ENCODE measurements at regions not wholly inside any gene's neighbourhood (a gene's known extent, or its start where the extent isn't known, plus 50 kb on each side); places are given as distances from the start of the nearest gene placed in this dataset.

DNA sequence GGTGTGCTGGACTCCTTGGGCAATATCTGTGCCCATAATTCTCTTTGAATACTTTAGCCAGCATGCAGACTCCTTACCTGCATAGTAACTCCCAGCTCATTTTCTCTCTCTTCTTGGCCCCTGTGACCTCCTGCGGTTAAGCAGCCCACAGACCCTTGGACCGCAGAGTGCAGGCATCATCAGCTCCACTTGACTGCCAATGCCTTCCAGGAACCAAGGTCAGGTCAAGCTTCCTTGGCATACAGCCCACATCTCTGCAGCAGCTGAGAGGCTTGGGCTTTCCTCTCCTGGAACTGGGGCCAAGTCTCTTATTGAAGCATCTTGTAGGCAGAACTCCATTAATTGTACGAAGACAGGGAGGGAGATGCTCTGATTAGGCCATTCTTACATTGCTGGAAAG, 130.1 kb upstream of the PIEZO2 start:
- TF ChIP-seq, protein P1, sequence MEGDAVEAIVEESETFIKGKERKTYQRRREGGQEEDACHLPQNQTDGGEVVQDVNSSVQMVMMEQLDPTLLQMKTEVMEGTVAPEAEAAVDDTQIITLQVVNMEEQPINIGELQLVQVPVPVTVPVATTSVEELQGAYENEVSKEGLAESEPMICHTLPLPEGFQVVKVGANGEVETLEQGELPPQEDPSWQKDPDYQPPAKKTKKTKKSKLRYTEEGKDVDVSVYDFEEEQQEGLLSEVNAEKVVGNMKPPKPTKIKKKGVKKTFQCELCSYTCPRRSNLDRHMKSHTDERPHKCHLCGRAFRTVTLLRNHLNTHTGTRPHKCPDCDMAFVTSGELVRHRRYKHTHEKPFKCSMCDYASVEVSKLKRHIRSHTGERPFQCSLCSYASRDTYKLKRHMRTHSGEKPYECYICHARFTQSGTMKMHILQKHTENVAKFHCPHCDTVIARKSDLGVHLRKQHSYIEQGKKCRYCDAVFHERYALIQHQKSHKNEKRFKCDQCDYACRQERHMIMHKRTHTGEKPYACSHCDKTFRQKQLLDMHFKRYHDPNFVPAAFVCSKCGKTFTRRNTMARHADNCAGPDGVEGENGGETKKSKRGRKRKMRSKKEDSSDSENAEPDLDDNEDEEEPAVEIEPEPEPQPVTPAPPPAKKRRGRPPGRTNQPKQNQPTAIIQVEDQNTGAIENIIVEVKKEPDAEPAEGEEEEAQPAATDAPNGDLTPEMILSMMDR (conservative IDR thresholded peaks at IDR 0.05): no peak
- no peak for TF ChIP-seq ZFX (IDR thresholded peaks at IDR 0.05)
